Subcutaneous abdominal adipose tissue (tissue), 5 donors: ENCODE measurements at regions not wholly inside any gene's neighbourhood (a gene's known extent, or its start where the extent isn't known, plus 50 kb on each side); places are given as distances from the start of the nearest gene placed in this dataset.
A peak's percentile ranks its signal among the peaks of the same experiment; 100 is the strongest.

Source experiments
- H3K27ac ChIP-seq: one replicate; pipeline ENCODE4 v1.7.0; 2013; ENCODE audit warnings: low read depth, mild to moderate bottlenecking, inconsistent platforms, low read length, moderate library complexity
- H3K27me3 ChIP-seq, 5 donors: one replicate each; pipeline ENCODE4 v1.7.0; 2013; ENCODE audit warnings: low read length in 5 of 5, inconsistent platforms in 1 of 5; ENCODE audit not compliant: control insufficient read depth in 5 of 5, insufficient read depth in 4 of 5
- H3K36me3 ChIP-seq, 5 donors: one replicate each; pipeline ENCODE4 v1.7.0; 2013; ENCODE audit warnings: low read length in 5 of 5; ENCODE audit not compliant: control insufficient read depth in 5 of 5, insufficient read depth in 5 of 5
- H3K4me1 ChIP-seq, 5 donors: one replicate each; pipeline ENCODE4 v1.7.0; 2013; ENCODE audit warnings: low read length in 5 of 5, mild to moderate bottlenecking in 3 of 5, moderate library complexity in 1 of 5; ENCODE audit not compliant: control insufficient read depth in 5 of 5, insufficient read depth in 5 of 5
- H3K4me3 ChIP-seq, 5 donors: one replicate each; pipeline ENCODE4 v1.7.0; 2013; ENCODE audit warnings: low read length in 5 of 5, low read depth in 1 of 5
- H3K9ac ChIP-seq, 5 donors: one replicate each; pipeline ENCODE4 v1.7.0; 2013; ENCODE audit warnings: low read length in 5 of 5, mild to moderate bottlenecking in 4 of 5, moderate library complexity in 3 of 5
- H3K9me3 ChIP-seq, 5 donors: one replicate each; pipeline ENCODE4 v1.7.0; 2013; ENCODE audit warnings: low read length in 5 of 5; ENCODE audit not compliant: control insufficient read depth in 5 of 5
- donor health status: healthy.
- donor health status: healthy.
- donor health status: healthy.
- donor health status: healthy.
- donor health status: healthy.

- H3K9me3 ChIP-seq: no peaks in the 10 kb centered on the region
- H3K36me3 ChIP-seq: no peaks in the 10 kb centered on the region
- no peak overlapping the region for H3K4me3 ChIP-seq
- no peaks in the 10 kb centered on the region for H3K27me3 ChIP-seq
- no peaks in the 10 kb centered on the region for H3K4me1 ChIP-seq
- no peak overlapping the region for H3K27ac ChIP-seq
- no peak overlapping the region for H3K9ac ChIP-seq
Observed at GRCh38 chr13:43983373-43983772, 103.7 kb downstream of the LACC1 start.

- Histone ChIP-seq H3K27me3 (no peaks in the 10 kb centered on the region), H3K27ac (no peak overlapping the region), H3K9ac (no peak overlapping the region), H3K4me1 (no peaks in the 10 kb centered on the region), H3K9me3 (no peaks in the 10 kb centered on the region), H3K36me3 (no peaks in the 10 kb centered on the region), H3K4me3 (no peak overlapping the region)
Observed at GRCh38 chr13:43984292-43984691, 104.6 kb downstream of the LACC1 start.

GRCh38 chr13:43985422-43986072 is 105.8 kb downstream of the LACC1 start:
- Histone ChIP-seq H3K36me3 (no peaks in the 10 kb centered on the region), H3K9me3 (no peaks in the 10 kb centered on the region), H3K27ac (no peak overlapping the region), H3K4me1 (no peaks in the 10 kb centered on the region), H3K4me3 (no peak overlapping the region), H3K27me3 (no peaks in the 10 kb centered on the region), H3K9ac (no peak overlapping the region)

GRCh38 chr13:43986421-43986981 is 106.8 kb downstream of the LACC1 start:
- no peak overlapping the region for H3K27ac ChIP-seq
- H3K4me3 ChIP-seq: no peak overlapping the region
- no peaks in the 10 kb centered on the region for H3K36me3 ChIP-seq
- H3K4me1 ChIP-seq: peaks cover 0 to 3% (median 0%) of the 10 kb centered on the region in 5 donors
- H3K9me3 ChIP-seq: no peaks in the 10 kb centered on the region
- no peak overlapping the region for H3K9ac ChIP-seq
- no peaks in the 10 kb centered on the region for H3K27me3 ChIP-seq

- peaks cover 0 to 4% (median 0%) of the 10 kb centered on the region in 5 donors for H3K4me1 ChIP-seq
- no peak overlapping the region for H3K27ac ChIP-seq
- no peaks in the 10 kb centered on the region for H3K36me3 ChIP-seq
- H3K9me3 ChIP-seq: no peaks in the 10 kb centered on the region
- H3K27me3 ChIP-seq: no peaks in the 10 kb centered on the region
- no peak overlapping the region for H3K4me3 ChIP-seq
- no peak overlapping the region for H3K9ac ChIP-seq
Observed at GRCh38 chr13:43988302-43988701, 108.6 kb downstream of the LACC1 start.

GRCh38 chr13:43990021-43990420 is 110.3 kb downstream of the LACC1 start:
- Histone ChIP-seq H3K4me3 (no peak overlapping the region), H3K4me1 (peaks cover 0 to 4% (median 0%) of the 10 kb centered on the region in 5 donors), H3K27ac (no peak overlapping the region), H3K9me3 (peaks cover 2 to 10% (median 7%) of the 10 kb centered on the region in 5 donors), H3K27me3 (no peaks in the 10 kb centered on the region), H3K9ac (no peak overlapping the region), H3K36me3 (no peaks in the 10 kb centered on the region)

- H3K36me3 ChIP-seq: no peaks in the 10 kb centered on the region
- peaks cover 0 to 4% (median 0%) of the 10 kb centered on the region in 5 donors for H3K4me1 ChIP-seq
- no peak overlapping the region for H3K9ac ChIP-seq
- H3K27ac ChIP-seq: no peak overlapping the region
- H3K4me3 ChIP-seq: no peak overlapping the region
- H3K9me3 ChIP-seq: peaks cover 4 to 17% (median 13%) of the 10 kb centered on the region in 5 donors
- no peaks in the 10 kb centered on the region for H3K27me3 ChIP-seq
Observed at GRCh38 chr13:43990829-43991228, 111.1 kb downstream of the LACC1 start.

- peaks cover 4 to 17% (median 13%) of the 10 kb centered on the region in 5 donors for H3K9me3 ChIP-seq
- H3K36me3 ChIP-seq: no peaks in the 10 kb centered on the region
- H3K27me3 ChIP-seq: no peaks in the 10 kb centered on the region
- H3K4me3 ChIP-seq: no peak overlapping the region
- no peak overlapping the region for H3K27ac ChIP-seq
- H3K9ac ChIP-seq: no peak overlapping the region
- H3K4me1 ChIP-seq: peaks cover 0 to 4% (median 0%) of the 10 kb centered on the region in 5 donors
Observed at GRCh38 chr13:43991773-43992201, 112.1 kb downstream of the LACC1 start.

DNA sequence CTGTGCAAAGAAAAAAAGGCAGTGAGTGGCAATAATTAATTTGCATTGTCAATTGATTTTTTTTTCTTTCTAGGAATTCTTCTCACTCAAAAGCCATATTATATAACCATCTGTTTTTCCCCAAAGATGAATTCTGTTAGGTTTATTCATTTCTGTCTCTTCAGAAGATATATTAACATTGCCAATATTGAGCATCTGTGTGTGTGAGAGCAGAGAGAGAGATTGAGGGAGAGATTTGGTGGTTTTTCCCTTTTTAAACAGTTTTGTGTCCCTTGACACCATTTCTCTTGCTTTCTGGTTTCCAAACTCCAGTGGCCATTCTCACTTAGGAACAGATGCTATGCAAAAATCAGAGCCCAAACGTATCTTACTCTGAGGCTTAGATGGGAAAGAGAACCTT is 112.5 kb downstream of the LACC1 start:
- no peak overlapping the region for H3K4me3 ChIP-seq
- peaks cover 4 to 17% (median 13%) of the 10 kb centered on the region in 5 donors for H3K9me3 ChIP-seq
- H3K9ac ChIP-seq: no peak overlapping the region
- no peaks in the 10 kb centered on the region for H3K36me3 ChIP-seq
- H3K27me3 ChIP-seq: no peaks in the 10 kb centered on the region
- H3K4me1 ChIP-seq: peaks cover 0 to 4% (median 0%) of the 10 kb centered on the region in 5 donors
- H3K27ac ChIP-seq: no peak overlapping the region

DNA sequence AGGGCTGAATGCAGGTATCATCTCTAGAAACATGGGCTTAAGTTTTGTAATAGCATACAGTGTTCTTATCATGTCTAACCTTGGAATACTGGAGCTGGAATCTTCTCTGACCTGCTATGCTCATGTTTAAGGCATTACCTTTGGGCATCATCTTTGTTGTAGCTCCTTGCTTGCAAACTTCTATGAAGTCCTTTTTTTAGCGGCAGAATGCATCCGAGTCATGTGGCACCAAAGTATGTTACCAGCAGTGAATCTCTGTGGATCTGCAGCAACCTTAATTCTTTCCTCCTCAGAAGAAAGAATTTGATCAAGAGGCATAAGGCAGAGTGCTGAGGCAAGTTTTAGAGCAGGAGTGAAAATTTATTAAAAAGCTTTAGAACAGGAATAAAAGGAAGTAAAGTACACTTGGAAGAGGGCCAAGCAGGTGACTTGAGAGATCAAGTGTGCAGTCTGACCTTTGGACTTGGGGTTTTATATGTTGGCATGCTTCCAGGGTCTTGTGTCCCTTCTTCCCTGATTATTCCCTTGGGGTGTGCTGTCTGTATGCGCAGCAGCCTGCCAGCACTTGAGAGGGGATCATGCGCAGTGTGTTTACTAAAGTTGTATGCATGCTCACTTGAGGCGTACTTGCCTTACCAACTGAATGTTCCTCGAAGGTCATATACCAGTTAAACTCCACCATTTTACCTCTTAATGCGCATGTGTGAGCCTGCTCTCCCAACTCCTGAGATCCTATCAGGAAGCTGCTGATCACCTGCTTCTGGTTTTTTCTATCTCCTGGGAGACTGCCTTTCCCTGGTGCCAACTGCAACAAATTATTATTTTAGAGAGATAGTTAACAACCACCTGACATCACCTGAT is 115.5 kb downstream of the LACC1 start:
- H3K27me3 ChIP-seq: no peaks in the 10 kb centered on the region
- H3K4me3 ChIP-seq: peak overlapping the region in 1 of 5 donors; percentile 22
- H3K9me3 ChIP-seq: peaks cover 4 to 17% (median 13%) of the 10 kb centered on the region in 5 donors
- no peaks in the 10 kb centered on the region for H3K36me3 ChIP-seq
- H3K27ac ChIP-seq: no peak overlapping the region
- peaks cover 0 to 4% (median 0%) of the 10 kb centered on the region in 5 donors for H3K4me1 ChIP-seq
- no peak overlapping the region for H3K9ac ChIP-seq
